ENCODE measurements at regions not wholly inside any gene's neighbourhood (a gene's known extent, or its start where the extent isn't known, plus 50 kb on each side); places are given as distances from the start of the nearest gene placed in this dataset.

- in situ Hi-C loops (cut with HindIII; ENCODE audit: low sequenced_read_pairs) = no loop called here
Observed at GRCh38 chr17:71337938-71338337, 782.9 kb upstream of the SOX9 start.

GRCh38 chr17:71338396-71338795 is 782.4 kb upstream of the SOX9 start:
- in situ Hi-C loops (cut with HindIII; ENCODE audit: low sequenced_read_pairs) = no loop called here

- in situ Hi-C loops (cut with HindIII; ENCODE audit: low sequenced_read_pairs) = no loop called here
Observed at GRCh38 chr17:71339206-71339605, 781.6 kb upstream of the SOX9 start.

GRCh38 chr17:71342737-71343136 is 778.1 kb upstream of the SOX9 start:
- in situ Hi-C loops (cut with HindIII; ENCODE audit: low sequenced_read_pairs) = no loop called here

GRCh38 chr17:71349908-71350600 is 770.8 kb upstream of the SOX9 start:
- in situ Hi-C loops (cut with HindIII; ENCODE audit: low sequenced_read_pairs) = no loop called here

GRCh38 chr17:71360301-71360700 is 760.5 kb upstream of the SOX9 start:
- in situ Hi-C loops (cut with HindIII; ENCODE audit: low sequenced_read_pairs) = no loop called here

GRCh38 chr17:71361656-71362450 is 759.0 kb upstream of the SOX9 start:
- in situ Hi-C loops (cut with HindIII; ENCODE audit: low sequenced_read_pairs) = no loop called here

- in situ Hi-C loops (cut with HindIII; ENCODE audit: low sequenced_read_pairs) = no loop called here
Observed at GRCh38 chr17:71363661-71364060, 757.2 kb upstream of the SOX9 start.

GRCh38 chr17:71371809-71372208 is 749.0 kb upstream of the SOX9 start:
- in situ Hi-C loops (cut with HindIII; ENCODE audit: low sequenced_read_pairs) = no loop called here

GRCh38 chr17:71375948-71376347 is 744.9 kb upstream of the SOX9 start:
- in situ Hi-C loops (cut with HindIII; ENCODE audit: low sequenced_read_pairs) = no loop called here

- in situ Hi-C loops (cut with HindIII; ENCODE audit: low sequenced_read_pairs) = no loop called here
Observed at GRCh38 chr17:71376933-71377332, 743.9 kb upstream of the SOX9 start.

- in situ Hi-C loops (cut with HindIII; ENCODE audit: low sequenced_read_pairs) = no loop called here
Observed at GRCh38 chr17:71378036-71378435, 742.8 kb upstream of the SOX9 start.

GRCh38 chr17:71378741-71379140 is 742.1 kb upstream of the SOX9 start:
- in situ Hi-C loops (cut with HindIII; ENCODE audit: low sequenced_read_pairs) = no loop called here

GRCh38 chr17:71379512-71379911 is 741.3 kb upstream of the SOX9 start:
- in situ Hi-C loops (cut with HindIII; ENCODE audit: low sequenced_read_pairs) = no loop called here

GRCh38 chr17:71380535-71380934 is 740.3 kb upstream of the SOX9 start:
- in situ Hi-C loops (cut with HindIII; ENCODE audit: low sequenced_read_pairs) = no loop called here

- in situ Hi-C loops (cut with HindIII; ENCODE audit: low sequenced_read_pairs) = no loop called here
Observed at GRCh38 chr17:71380936-71381335, 739.9 kb upstream of the SOX9 start.

- in situ Hi-C loops (cut with HindIII; ENCODE audit: low sequenced_read_pairs) = no loop called here
Observed at GRCh38 chr17:71383091-71383490, 737.7 kb upstream of the SOX9 start.

- in situ Hi-C loops (cut with HindIII; ENCODE audit: low sequenced_read_pairs) = no loop called here
Observed at GRCh38 chr17:71387456-71387855, 733.4 kb upstream of the SOX9 start.

GRCh38 chr17:71392715-71393567 is 727.9 kb upstream of the SOX9 start:
- in situ Hi-C loops (cut with HindIII; ENCODE audit: low sequenced_read_pairs) = no loop called here

- in situ Hi-C loops (cut with HindIII; ENCODE audit: low sequenced_read_pairs) = no loop called here
Observed at GRCh38 chr17:71395901-71396300, 724.9 kb upstream of the SOX9 start.

- in situ Hi-C loops (cut with HindIII; ENCODE audit: low sequenced_read_pairs) = no loop called here
Observed at GRCh38 chr17:71396711-71397110, 724.1 kb upstream of the SOX9 start.

GRCh38 chr17:71398025-71398424 is 722.8 kb upstream of the SOX9 start:
- in situ Hi-C loops (cut with HindIII; ENCODE audit: low sequenced_read_pairs) = no loop called here

All from DLD1 (cell line).